Mesenchymal stem cell (in vitro differentiated cells and primary cell): ENCODE measurements at regions not wholly inside any gene's neighbourhood (a gene's known extent, or its start where the extent isn't known, plus 50 kb on each side); places are given as distances from the start of the nearest gene placed in this dataset.

ENCODE experiments used
- DNase-seq: peaks from one replicate; pipeline ENCODE4 v3.0.0-alpha.2; 2013
- H2AFZ ChIP-seq: one replicate; pipeline ENCODE4 v1.6.1; 2013; ENCODE audit warnings: low read depth, mild to moderate bottlenecking, control low read depth, inconsistent platforms, low read length, moderate library complexity
- H2AK5ac ChIP-seq: 2 replicates; pipeline ENCODE4 v1.6.1; 2013; ENCODE audit warnings: low read length, moderate library complexity, mild to moderate bottlenecking, inconsistent platforms; ENCODE audit not compliant: severe bottlenecking
- H2BK120ac ChIP-seq: one replicate; pipeline ENCODE4 v1.6.1; 2013; ENCODE audit warnings: low read depth, mild to moderate bottlenecking, inconsistent platforms, low read length, moderate library complexity
- H2BK12ac ChIP-seq, 2 experiments: one replicate each; pipeline ENCODE4 v1.6.1; 2013; ENCODE audit warnings: inconsistent platforms in 2 of 2, low read length in 2 of 2, mild to moderate bottlenecking in 2 of 2, moderate library complexity in 2 of 2, control low read depth in 1 of 2
- H2BK15ac ChIP-seq: one replicate; pipeline ENCODE4 v1.6.1; 2013; ENCODE audit warnings: mild to moderate bottlenecking, low read depth, inconsistent platforms; ENCODE audit not compliant: poor library complexity, severe bottlenecking
- H2BK5ac ChIP-seq: 2 replicates; pipeline ENCODE4 v1.6.1; 2013; ENCODE audit warnings: low read depth, mild to moderate bottlenecking, low read length, control low read depth, inconsistent platforms; ENCODE audit not compliant: poor library complexity, severe bottlenecking
- H3K14ac ChIP-seq, 2 experiments: one replicate each; pipeline ENCODE4 v1.6.1; 2013; ENCODE audit warnings: inconsistent platforms in 2 of 2, low read length in 2 of 2, control low read depth in 1 of 2, mild to moderate bottlenecking in 1 of 2, moderate library complexity in 1 of 2
- H3K18ac ChIP-seq, 2 experiments: one replicate each; pipeline ENCODE4 v1.6.1; 2013; ENCODE audit warnings: inconsistent platforms in 2 of 2, low read length in 2 of 2, control low read depth in 1 of 2, low read depth in 1 of 2, mild to moderate bottlenecking in 1 of 2
- H3K23ac ChIP-seq, 2 experiments: one replicate each; pipeline ENCODE4 v1.6.1; 2013; ENCODE audit warnings: inconsistent platforms in 2 of 2, low read length in 2 of 2, mild to moderate bottlenecking in 2 of 2, moderate library complexity in 2 of 2, control low read depth in 1 of 2
- H3K27ac ChIP-seq: 2 replicates; pipeline ENCODE4 v1.5.1; 2013; ENCODE audit warnings: mild to moderate bottlenecking, moderate library complexity, low read length, control low read depth, inconsistent platforms; ENCODE audit not compliant: poor library complexity, severe bottlenecking
- H3K27me3 ChIP-seq, 2 experiments: 2 replicates each; pipeline versions ENCODE4 v1.6.1 to v1.7.0; 2013; ENCODE audit warnings: low read length in 2 of 2, mild to moderate bottlenecking in 2 of 2, moderate library complexity in 2 of 2, control low read depth in 1 of 2, inconsistent platforms in 1 of 2; ENCODE audit not compliant: control insufficient read depth in 1 of 2, insufficient read depth in 1 of 2
- H3K36me3 ChIP-seq, 2 experiments: 2 replicates each; pipeline versions ENCODE4 v1.6.1 to v1.7.0; 2013; ENCODE audit warnings: low read length in 2 of 2, control low read depth in 1 of 2, inconsistent platforms in 1 of 2, low read depth in 1 of 2, mild to moderate bottlenecking in 1 of 2; ENCODE audit not compliant: insufficient read depth in 2 of 2, control insufficient read depth in 1 of 2
- H3K4ac ChIP-seq, 2 experiments: one replicate each; pipeline ENCODE4 v1.6.1; 2013; ENCODE audit warnings: inconsistent platforms in 2 of 2, low read length in 2 of 2, mild to moderate bottlenecking in 2 of 2, moderate library complexity in 2 of 2, control low read depth in 1 of 2, low read depth in 1 of 2
- H3K4me1 ChIP-seq: 2 replicates; pipeline ENCODE4 v1.6.1; 2013; ENCODE audit warnings: low read depth, low read length, control low read depth; ENCODE audit not compliant: control insufficient read depth, insufficient read depth
- H3K4me2 ChIP-seq: 2 replicates; pipeline ENCODE4 v1.6.1; 2013; ENCODE audit warnings: low read length, mild to moderate bottlenecking, inconsistent platforms; ENCODE audit not compliant: poor library complexity, severe bottlenecking
- H3K4me3 ChIP-seq, 2 experiments: 2 replicates each; pipeline versions ENCODE4 v1.5.1 to v1.7.0; 2013; ENCODE audit warnings: low read length in 2 of 2, mild to moderate bottlenecking in 2 of 2, control low read depth in 1 of 2, low read depth in 1 of 2; ENCODE audit not compliant: insufficient read depth in 1 of 2
- H3K79me1 ChIP-seq: replicated peaks from 2 replicates; pipeline ENCODE4 v1.6.1; 2013; ENCODE audit warnings: mild to moderate bottlenecking, control low read depth, low read length, inconsistent platforms; ENCODE audit not compliant: poor library complexity, severe bottlenecking
- H3K9ac ChIP-seq: 2 replicates; pipeline ENCODE4 v1.7.0; 2013; ENCODE audit warnings: mild to moderate bottlenecking, low read length, moderate library complexity
- H3K9me3 ChIP-seq: 2 replicates; pipeline ENCODE4 v1.7.0; 2013; ENCODE audit warnings: mild to moderate bottlenecking, low read length; ENCODE audit not compliant: control insufficient read depth
- H4K8ac ChIP-seq: one replicate; pipeline ENCODE4 v1.6.1; 2013; ENCODE audit warnings: inconsistent platforms, mild to moderate bottlenecking, low read length, moderate library complexity
- H4K91ac ChIP-seq: one replicate; pipeline ENCODE4 v1.6.1; 2013; ENCODE audit warnings: mild to moderate bottlenecking, low read length, inconsistent platforms
- WGBS: methylation state at CpG from one replicate; pipeline ENCODE4 v1.1.7; 2013; ENCODE audit warnings: mixed read lengths; 5-methylcytosine and 5-hydroxymethylcytosine counted together

DNA sequence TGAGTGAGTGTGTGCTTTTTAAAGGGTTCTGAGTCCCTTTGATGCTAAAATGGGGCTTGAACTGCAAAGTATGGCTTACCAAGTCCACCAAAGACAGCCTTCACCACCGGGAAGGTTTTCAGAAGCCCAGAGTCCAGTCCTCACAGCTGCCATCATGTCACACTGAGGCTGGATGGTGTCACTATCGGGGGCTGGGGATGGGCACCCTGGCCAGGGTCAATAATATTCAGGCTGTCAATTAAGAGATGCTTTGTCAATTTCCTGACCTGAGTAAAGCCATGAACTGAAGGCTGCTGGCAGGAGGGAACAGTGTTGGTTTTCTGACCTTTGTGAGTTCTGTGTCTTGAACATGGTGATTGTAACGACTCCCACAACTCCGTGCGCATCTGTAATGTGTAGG, 373.0 kb upstream of the B3GAT1 start:
- Histone ChIP-seq H2AFZ (no peak overlapping the region), H3K4me3 (no peak overlapping the region), H3K4me1 (no peaks in the 10 kb centered on the region), H2BK15ac (no peak overlapping the region), H3K27me3 (no peaks in the 10 kb centered on the region), H2BK5ac (no peak overlapping the region), H3K14ac (no peak overlapping the region), H3K36me3 (no peaks in the 10 kb centered on the region), H2BK120ac (no peak overlapping the region), H3K4ac (no peak overlapping the region), H3K79me1 (no peaks in the 10 kb centered on the region), H3K9me3 (no peaks in the 10 kb centered on the region), H3K23ac (no peak overlapping the region), H2BK12ac (no peak overlapping the region), H3K4me2 (no peak overlapping the region), H4K8ac (no peak overlapping the region), H3K18ac (no peak overlapping the region), H4K91ac (no peak overlapping the region), H3K27ac (no peak overlapping the region), H2AK5ac (no peak overlapping the region), H3K9ac (no peak overlapping the region)
- 83% methylated on average over 5 of the region's 5 CpGs for WGBS
- no peak for DNase-seq

DNA sequence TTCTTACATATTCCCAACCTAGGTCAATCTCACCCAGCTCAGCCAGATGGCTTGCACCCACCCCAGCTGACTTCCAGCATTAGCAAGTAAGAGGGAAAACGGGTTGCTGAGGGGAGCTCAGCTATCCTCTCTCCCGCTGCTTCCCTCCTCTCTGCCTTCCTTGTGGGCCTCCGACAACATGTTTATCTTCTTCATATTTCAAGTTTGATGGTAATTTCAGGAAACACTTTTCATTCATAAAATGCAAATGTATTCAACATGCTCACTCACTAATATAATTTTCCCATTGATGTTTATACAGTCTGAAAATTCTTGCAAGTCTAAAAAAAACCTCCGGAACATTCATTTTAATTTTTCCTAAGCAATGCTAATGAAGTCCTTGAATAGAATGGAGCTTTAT, 372.5 kb upstream of the B3GAT1 start:
- no peak overlapping the region for H3K9ac ChIP-seq
- H4K91ac ChIP-seq = no peak overlapping the region
- H3K79me1 ChIP-seq = no peaks in the 10 kb centered on the region
- H2BK12ac ChIP-seq = no peak overlapping the region
- H3K27ac ChIP-seq = no peak overlapping the region
- no peak overlapping the region for H3K18ac ChIP-seq
- no peaks in the 10 kb centered on the region for H3K9me3 ChIP-seq
- no peak for DNase-seq
- H3K27me3 ChIP-seq = no peaks in the 10 kb centered on the region
- no peak overlapping the region for H2BK15ac ChIP-seq
- H3K36me3 ChIP-seq = no peaks in the 10 kb centered on the region
- H2AFZ ChIP-seq = peak overlapping the region; percentile 31
- no peak overlapping the region for H3K14ac ChIP-seq
- 79% methylated on average over 2 of the region's 4 CpGs for WGBS
- H2BK120ac ChIP-seq = no peak overlapping the region
- no peak overlapping the region for H3K4me3 ChIP-seq
- H3K4me2 ChIP-seq = no peak overlapping the region
- no peak overlapping the region for H3K23ac ChIP-seq
- no peak overlapping the region for H3K4ac ChIP-seq
- H2BK5ac ChIP-seq = no peak overlapping the region
- no peak overlapping the region for H2AK5ac ChIP-seq
- H3K4me1 ChIP-seq = no peaks in the 10 kb centered on the region
- H4K8ac ChIP-seq = no peak overlapping the region

DNA sequence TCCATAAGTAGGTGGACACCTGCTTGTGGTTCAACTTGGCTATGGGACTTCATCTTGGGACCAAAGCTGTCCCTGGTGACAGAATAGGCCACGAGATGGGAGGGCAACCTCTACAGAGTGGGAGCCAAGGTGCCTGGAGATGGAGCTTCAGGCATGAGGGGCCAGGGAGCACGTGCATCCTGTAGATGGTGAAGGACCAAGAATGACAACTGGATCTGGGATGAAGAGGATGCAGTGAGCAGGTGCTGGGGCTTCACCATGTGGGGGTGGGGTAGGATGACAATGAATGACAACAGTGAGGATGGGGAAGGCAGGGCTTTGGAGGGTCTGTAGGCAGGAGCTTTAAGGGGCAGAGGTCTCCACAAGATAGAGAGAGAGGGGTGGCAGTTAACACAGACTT, 372.0 kb upstream of the B3GAT1 start:
- Histone ChIP-seq H3K23ac (no peak overlapping the region), H4K8ac (no peak overlapping the region), H3K4me3 (no peak overlapping the region), H4K91ac (no peak overlapping the region), H2BK12ac (no peak overlapping the region), H3K4me2 (no peak overlapping the region), H2AFZ (no peak overlapping the region), H3K27ac (no peak overlapping the region), H3K27me3 (no peaks in the 10 kb centered on the region), H3K9ac (no peak overlapping the region), H3K79me1 (no peaks in the 10 kb centered on the region), H3K4me1 (no peaks in the 10 kb centered on the region), H3K14ac (no peak overlapping the region), H2BK15ac (no peak overlapping the region), H3K18ac (no peak overlapping the region), H2BK120ac (no peak overlapping the region), H2BK5ac (no peak overlapping the region), H3K9me3 (no peaks in the 10 kb centered on the region), H3K4ac (no peak overlapping the region), H3K36me3 (no peaks in the 10 kb centered on the region), H2AK5ac (no peak overlapping the region)
- DNase-seq = no peak
- 11% methylated on average over 2 of the region's 2 CpGs for WGBS

DNA sequence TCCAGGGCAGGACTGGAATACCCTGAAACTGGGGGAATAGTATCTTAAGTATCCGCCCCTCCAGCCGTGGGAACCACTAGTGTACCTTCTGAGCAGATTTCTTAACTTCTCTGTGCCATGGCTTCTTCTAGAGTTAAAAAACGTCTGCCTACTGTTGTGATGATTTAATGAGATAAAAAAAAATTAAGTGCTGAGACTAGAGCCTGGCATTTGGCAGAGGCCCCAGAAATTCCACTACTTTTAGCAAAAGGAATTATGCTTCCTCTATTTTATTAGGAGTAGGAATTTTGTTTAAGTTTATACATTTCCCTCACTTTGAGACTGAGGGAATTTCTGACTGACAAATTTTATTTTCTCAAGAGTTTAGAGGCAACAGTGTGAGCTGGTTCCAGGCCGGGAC, 371.2 kb upstream of the B3GAT1 start:
- no peak overlapping the region for H2BK15ac ChIP-seq
- no peak overlapping the region for H3K4me3 ChIP-seq
- H4K8ac ChIP-seq = no peak overlapping the region
- H3K9me3 ChIP-seq = no peaks in the 10 kb centered on the region
- H3K4me1 ChIP-seq = no peaks in the 10 kb centered on the region
- H3K14ac ChIP-seq = no peak overlapping the region
- H3K9ac ChIP-seq = no peak overlapping the region
- no peak overlapping the region for H3K23ac ChIP-seq
- no peak overlapping the region for H2BK120ac ChIP-seq
- H3K27ac ChIP-seq = no peak overlapping the region
- H2AFZ ChIP-seq = no peak overlapping the region
- no peak overlapping the region for H2AK5ac ChIP-seq
- no peaks in the 10 kb centered on the region for H3K27me3 ChIP-seq
- H2BK5ac ChIP-seq = no peak overlapping the region
- DNase-seq = no peak
- WGBS = 55% methylated on average over 4 of the region's 4 CpGs
- H3K4me2 ChIP-seq = no peak overlapping the region
- no peak overlapping the region for H3K18ac ChIP-seq
- no peak overlapping the region for H2BK12ac ChIP-seq
- H3K36me3 ChIP-seq = no peaks in the 10 kb centered on the region
- H3K79me1 ChIP-seq = no peaks in the 10 kb centered on the region
- no peak overlapping the region for H4K91ac ChIP-seq
- no peak overlapping the region for H3K4ac ChIP-seq
